Neural crest cell (in vitro differentiated cells): ENCODE measurements at regions not wholly inside any gene's neighbourhood (a gene's known extent, or its start where the extent isn't known, plus 50 kb on each side); places are given as distances from the start of the nearest gene placed in this dataset.

Experiments
- DNase-seq: peaks from one replicate; pipeline ENCODE4 v3.0.0; 2021; ENCODE audit warnings: low read depth, mixed read lengths, low spot score
- H3K27ac Mint-ChIP-seq: one replicate; pipeline ENCODE4 v1.8.0; 2021; ENCODE audit warnings: mild to moderate bottlenecking, mixed read lengths; ENCODE audit not compliant: unreplicated experiment
- H3K27me3 Mint-ChIP-seq: 2 replicates; pipeline ENCODE4 v1.8.0; 2021; ENCODE audit warnings: low read depth, mild to moderate bottlenecking, mixed read lengths
- H3K36me3 Mint-ChIP-seq: 2 replicates; pipeline ENCODE4 v1.8.0; 2021; ENCODE audit warnings: low read depth, mild to moderate bottlenecking, mixed read lengths
- H3K4me1 Mint-ChIP-seq: 2 replicates; pipeline ENCODE4 v1.8.0; 2021; ENCODE audit warnings: mixed read lengths
- H3K4me3 Mint-ChIP-seq: one replicate; pipeline ENCODE4 v1.8.0; 2021; ENCODE audit warnings: mild to moderate bottlenecking, mixed read lengths
- H3K9me3 Mint-ChIP-seq: 2 replicates; pipeline ENCODE4 v1.8.0; 2021; ENCODE audit warnings: mixed read lengths
- TF ChIP-seq, protein P1 (sequence below): fragments of 200-600 bp; sonication (generic); conservative IDR thresholded peaks from 2 replicates; pipeline ENCODE4 v1.5.0; 2021; ENCODE audit warnings: antibody characterized with exemption, mild to moderate bottlenecking

DNA sequence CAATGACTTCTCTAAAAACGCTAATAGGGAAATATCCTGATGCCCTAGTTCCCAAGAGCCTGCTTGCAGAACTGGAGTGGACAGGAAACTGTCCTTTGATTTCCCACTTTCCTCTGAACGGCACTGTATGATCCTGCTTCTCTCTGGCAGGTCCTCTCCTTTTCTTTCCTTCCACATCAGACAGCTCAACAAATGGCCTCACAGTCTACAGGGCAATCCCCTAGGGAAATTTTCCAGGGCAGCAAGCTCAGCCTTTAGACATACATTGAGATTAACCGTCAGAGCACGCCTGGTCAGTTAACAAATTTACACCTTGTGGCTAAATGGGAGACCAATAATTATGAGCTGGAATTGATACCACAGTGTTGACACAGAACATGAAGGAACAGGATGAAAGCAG is 164.9 kb downstream of the SLC24A2 start:
- no peaks in the 10 kb centered on the region for H3K9me3 Mint-ChIP-seq
- TF ChIP-seq, protein P1, sequence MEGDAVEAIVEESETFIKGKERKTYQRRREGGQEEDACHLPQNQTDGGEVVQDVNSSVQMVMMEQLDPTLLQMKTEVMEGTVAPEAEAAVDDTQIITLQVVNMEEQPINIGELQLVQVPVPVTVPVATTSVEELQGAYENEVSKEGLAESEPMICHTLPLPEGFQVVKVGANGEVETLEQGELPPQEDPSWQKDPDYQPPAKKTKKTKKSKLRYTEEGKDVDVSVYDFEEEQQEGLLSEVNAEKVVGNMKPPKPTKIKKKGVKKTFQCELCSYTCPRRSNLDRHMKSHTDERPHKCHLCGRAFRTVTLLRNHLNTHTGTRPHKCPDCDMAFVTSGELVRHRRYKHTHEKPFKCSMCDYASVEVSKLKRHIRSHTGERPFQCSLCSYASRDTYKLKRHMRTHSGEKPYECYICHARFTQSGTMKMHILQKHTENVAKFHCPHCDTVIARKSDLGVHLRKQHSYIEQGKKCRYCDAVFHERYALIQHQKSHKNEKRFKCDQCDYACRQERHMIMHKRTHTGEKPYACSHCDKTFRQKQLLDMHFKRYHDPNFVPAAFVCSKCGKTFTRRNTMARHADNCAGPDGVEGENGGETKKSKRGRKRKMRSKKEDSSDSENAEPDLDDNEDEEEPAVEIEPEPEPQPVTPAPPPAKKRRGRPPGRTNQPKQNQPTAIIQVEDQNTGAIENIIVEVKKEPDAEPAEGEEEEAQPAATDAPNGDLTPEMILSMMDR: no peak
- H3K27ac Mint-ChIP-seq: no peak overlapping the region

DNA sequence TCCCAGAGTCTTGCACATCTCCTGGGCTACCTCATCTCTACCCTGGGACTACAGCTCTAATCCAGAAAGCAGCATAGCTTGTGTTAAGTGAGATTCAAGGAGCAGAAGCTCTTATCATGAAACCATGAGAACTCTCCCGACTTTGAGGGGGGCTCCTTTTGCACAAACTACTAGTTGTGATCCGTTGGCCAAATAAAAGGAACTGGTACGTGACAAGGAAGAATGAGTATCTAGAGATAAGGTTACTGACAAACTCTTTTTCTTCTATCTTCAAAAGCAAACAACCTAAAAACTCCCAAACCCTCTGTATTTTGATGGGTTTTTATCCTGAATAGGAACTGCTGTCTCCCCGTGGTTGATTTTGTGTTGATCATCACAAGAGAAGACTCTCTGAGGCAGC is 168.5 kb downstream of the SLC24A2 start:
- Mint-ChIP-seq H3K36me3 (no peaks in the 10 kb centered on the region), H3K4me3 (no peak overlapping the region), H3K27ac (no peak overlapping the region), H3K9me3 (no peaks in the 10 kb centered on the region), H3K27me3 (peaks cover 13% of the 10 kb centered on the region), H3K4me1 (peaks cover 5% of the 10 kb centered on the region)
- TF ChIP-seq, protein P1: no peak
- DNase-seq: no peak

More for the DNA sequence above, 164.9 kb downstream of the SLC24A2 start:
- Mint-ChIP-seq H3K27me3 (peaks cover 4% of the 10 kb centered on the region), H3K4me3 (no peak overlapping the region), H3K4me1 (peaks cover 5% of the 10 kb centered on the region), H3K36me3 (no peaks in the 10 kb centered on the region)
- no peak for DNase-seq

DNA sequence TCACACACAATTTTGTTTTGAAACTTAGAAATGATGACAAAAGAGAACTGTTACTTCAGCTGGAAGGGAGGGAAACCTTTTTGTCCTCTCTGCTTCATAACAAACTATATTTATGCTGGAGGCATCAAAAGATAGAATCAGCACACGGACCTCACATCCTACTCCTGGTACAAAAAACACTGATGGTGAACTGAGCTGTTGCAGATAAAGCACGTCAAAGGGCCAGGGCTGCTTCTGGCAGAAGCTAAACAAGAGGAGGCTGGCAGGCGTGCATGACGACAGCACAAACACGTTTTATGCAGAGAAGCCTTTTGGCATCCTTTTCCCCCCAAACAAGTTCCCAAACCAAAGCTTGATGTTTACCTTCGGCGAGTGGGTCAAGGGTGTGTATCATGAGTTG is 169.6 kb downstream of the SLC24A2 start:
- TF ChIP-seq, protein P1: no peak
- no peak for DNase-seq
- Mint-ChIP-seq H3K27me3 (peaks cover 17% of the 10 kb centered on the region), H3K9me3 (no peaks in the 10 kb centered on the region), H3K36me3 (no peaks in the 10 kb centered on the region), H3K4me1 (peaks cover 5% of the 10 kb centered on the region), H3K27ac (no peak overlapping the region), H3K4me3 (no peak overlapping the region)

GRCh38 chr9:19618816-19619215 is 170.0 kb downstream of the SLC24A2 start:
- Mint-ChIP-seq H3K9me3 (no peaks in the 10 kb centered on the region), H3K4me3 (no peak overlapping the region), H3K27me3 (peaks cover 17% of the 10 kb centered on the region), H3K36me3 (no peaks in the 10 kb centered on the region), H3K27ac (no peak overlapping the region), H3K4me1 (peaks cover 5% of the 10 kb centered on the region)
- TF ChIP-seq, protein P1: no peak
- no peak for DNase-seq

DNA sequence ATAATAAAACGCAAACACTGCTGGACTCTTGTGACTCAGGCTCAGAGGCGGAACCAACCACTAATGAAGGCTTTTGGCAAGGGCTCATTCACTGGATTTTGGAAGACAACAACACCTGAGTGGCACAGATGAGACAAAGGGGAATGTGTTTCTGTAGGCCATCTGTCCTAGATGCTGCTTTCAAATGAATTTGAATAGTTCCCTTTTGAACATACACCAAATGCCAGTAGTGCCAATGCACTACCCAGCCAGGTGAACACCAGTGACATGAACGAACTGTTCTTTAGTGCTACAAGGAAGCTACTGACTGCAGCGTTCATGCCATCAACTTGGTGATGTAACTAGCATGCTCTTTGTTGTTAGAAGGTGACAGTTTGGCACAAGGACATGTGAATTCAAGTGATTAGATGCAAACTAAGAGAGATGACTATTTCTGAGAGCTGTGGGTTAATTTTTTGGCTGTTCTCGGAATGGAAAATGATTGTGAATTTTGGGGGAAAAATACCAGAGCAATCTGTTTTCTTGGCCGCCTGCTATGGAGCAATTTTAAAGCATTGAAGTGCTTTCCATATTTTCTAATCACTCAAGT is 173.7 kb downstream of the SLC24A2 start:
- H3K27ac Mint-ChIP-seq: no peak overlapping the region
- H3K27me3 Mint-ChIP-seq: peaks cover 32% of the 10 kb centered on the region
- H3K36me3 Mint-ChIP-seq: no peaks in the 10 kb centered on the region
- peaks cover 5% of the 10 kb centered on the region for H3K4me1 Mint-ChIP-seq
- DNase-seq: no peak
- H3K9me3 Mint-ChIP-seq: peaks cover 5% of the 10 kb centered on the region
- no peak overlapping the region for H3K4me3 Mint-ChIP-seq
- TF ChIP-seq, protein P1: no peak
